HL-60 (cell line): ENCODE measurements at regions not wholly inside any gene's neighbourhood (a gene's known extent, or its start where the extent isn't known, plus 50 kb on each side); places are given as distances from the start of the nearest gene placed in this dataset.

Experiments used
- CTCF ChIP-seq: IDR thresholded peaks from one replicate; pipeline ENCODE4 v1.5.1; 2011; ENCODE audit warnings: low read length, control low read depth, inconsistent platforms; ENCODE audit not compliant: insufficient read depth
- GABPA ChIP-seq: IDR thresholded peaks from 2 replicates; pipeline ENCODE4 v1.6.1; 2012; ENCODE audit warnings: low read depth
- REST ChIP-seq: IDR thresholded peaks from 2 replicates; pipeline ENCODE4 v1.6.1; 2012; ENCODE audit warnings: low read depth; ENCODE audit not compliant: insufficient replicate concordance

DNA sequence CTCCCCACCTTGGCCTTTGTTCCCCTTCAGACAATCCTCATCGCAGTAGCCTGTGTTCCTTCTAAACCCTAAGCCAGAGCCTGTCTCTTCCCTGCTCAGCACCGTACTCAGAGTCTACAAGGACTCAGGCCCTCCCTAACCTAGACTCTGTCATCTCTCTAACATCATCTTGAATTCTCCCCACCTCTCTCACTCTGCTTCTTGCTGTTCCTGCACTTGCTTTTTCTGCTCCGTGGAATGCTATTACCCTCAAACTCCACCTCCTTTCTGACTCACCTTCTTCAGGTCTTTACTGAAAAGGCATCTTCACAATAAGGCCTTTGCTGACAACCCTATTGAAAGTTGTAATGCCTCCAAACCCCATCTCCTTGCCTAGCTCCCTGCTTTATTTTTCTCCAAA lies 141.0 kb downstream of the DKK1 start:
- TF ChIP-seq CTCF, result no peak
- no peak for TF ChIP-seq REST
- TF ChIP-seq GABPA, result no peak
